HG03064 (cell line): ENCODE measurements at regions not wholly inside any gene's neighbourhood (a gene's known extent, or its start where the extent isn't known, plus 50 kb on each side); places are given as distances from the start of the nearest gene placed in this dataset.

Experiments
- ATAC-seq: cut with Tn5 transposase; IDR thresholded peaks from one replicate; pipeline ENCODE4 v1.9.1; 2021; ENCODE audit warnings: low read depth; ENCODE audit not compliant: unreplicated experiment

- no peak for ATAC-seq
Measured at GRCh38 chr10:3528271-3528670, 256.7 kb downstream of the KLF6 start.

- no peak for ATAC-seq
Measured at GRCh38 chr10:3527869-3528268, 257.1 kb downstream of the KLF6 start.

GRCh38 chr10:3526727-3527501 is 258.1 kb downstream of the KLF6 start:
- ATAC-seq, result no peak

GRCh38 chr10:3525832-3526449 is 259.1 kb downstream of the KLF6 start:
- ATAC-seq, result no peak

- ATAC-seq, result no peak
Measured at GRCh38 chr10:3524086-3524960, 260.7 kb downstream of the KLF6 start.

- ATAC-seq, result no peak
Measured at GRCh38 chr10:3523309-3524050, 261.5 kb downstream of the KLF6 start.

- no peak for ATAC-seq
Measured at GRCh38 chr10:3516923-3517255, 268.1 kb downstream of the KLF6 start.

GRCh38 chr10:3516234-3516922 is 268.6 kb downstream of the KLF6 start:
- ATAC-seq, result no peak

- ATAC-seq, result no peak
Measured at GRCh38 chr10:3514691-3515090, 270.3 kb downstream of the KLF6 start.

- ATAC-seq, result no peak
Measured at GRCh38 chr10:3512263-3512662, 272.7 kb downstream of the KLF6 start.

- no peak for ATAC-seq
Measured at GRCh38 chr10:3511483-3511882, 273.5 kb downstream of the KLF6 start.

GRCh38 chr10:3510741-3511140 is 274.3 kb downstream of the KLF6 start:
- no peak for ATAC-seq

- ATAC-seq, result no peak
Measured at GRCh38 chr10:3509355-3509754, 275.7 kb downstream of the KLF6 start.

- no peak for ATAC-seq
Measured at GRCh38 chr10:3503299-3503698, 281.7 kb downstream of the KLF6 start.

- no peak for ATAC-seq
Measured at GRCh38 chr10:3502673-3503072, 282.3 kb downstream of the KLF6 start.

- no peak for ATAC-seq
Measured at GRCh38 chr10:3500408-3500856, 284.6 kb downstream of the KLF6 start.

GRCh38 chr10:3499120-3499519 is 285.9 kb downstream of the KLF6 start:
- no peak for ATAC-seq

- no peak for ATAC-seq
Measured at GRCh38 chr10:3497581-3497980, 287.4 kb downstream of the KLF6 start.

GRCh38 chr10:3496138-3496537 is 288.9 kb downstream of the KLF6 start:
- no peak for ATAC-seq

GRCh38 chr10:3495281-3495680 is 289.7 kb downstream of the KLF6 start:
- ATAC-seq, result no peak
